HL-60/S4 (cell line): ENCODE measurements at regions not wholly inside any gene's neighbourhood (a gene's known extent, or its start where the extent isn't known, plus 50 kb on each side); places are given as distances from the start of the nearest gene placed in this dataset.

Experiments used
- in situ Hi-C: fragments of 300-500 bp; cut with MboI; formaldehyde crosslinking; loops from 2 replicates; pipeline ENCODE4 v1.14.3; 2022; ENCODE audit warnings: low sequenced_read_pairs

- in situ Hi-C loops: loop anchor here (25.0 kb wide), 1 partner anchor 850 kb away; no protein-coding TSS in a partner anchor
These were observed 350.7 kb downstream of the UQCRFS1 start for GRCh38 chr19:28862238-28862637.

GRCh38 chr19:28859811-28860210, 353.1 kb downstream of the UQCRFS1 start:
- in situ Hi-C loops: loop anchor here (25.0 kb wide), 1 partner anchor 848 kb away; no protein-coding TSS in a partner anchor

- in situ Hi-C loops: loop anchor here (25.0 kb wide), 1 partner anchor 847 kb away; no protein-coding TSS in a partner anchor
These were observed 354.0 kb downstream of the UQCRFS1 start for GRCh38 chr19:28858933-28859332.

GRCh38 chr19:28857967-28858366, 355.0 kb downstream of the UQCRFS1 start:
- in situ Hi-C loops: loop anchor here (25.0 kb wide), 1 partner anchor 846 kb away; no protein-coding TSS in a partner anchor

- in situ Hi-C loops: loop anchor here (25.0 kb wide), 1 partner anchor 843 kb away; no protein-coding TSS in a partner anchor
These were observed 357.7 kb downstream of the UQCRFS1 start for GRCh38 chr19:28855216-28855615.

GRCh38 chr19:28847468-28847867, 365.5 kb downstream of the UQCRFS1 start:
- in situ Hi-C loops: no loop called here

GRCh38 chr19:28846094-28846812, 366.7 kb downstream of the UQCRFS1 start:
- in situ Hi-C loops: no loop called here

- in situ Hi-C loops: no loop called here
These were observed 369.0 kb downstream of the UQCRFS1 start for GRCh38 chr19:28843761-28844492.

- in situ Hi-C loops: no loop called here
These were observed 371.4 kb downstream of the UQCRFS1 start for GRCh38 chr19:28841531-28841930.

GRCh38 chr19:28840891-28841290, 372.1 kb downstream of the UQCRFS1 start:
- in situ Hi-C loops: no loop called here

GRCh38 chr19:28839455-28839854, 373.5 kb downstream of the UQCRFS1 start:
- in situ Hi-C loops: no loop called here

GRCh38 chr19:28838909-28839308, 374.0 kb downstream of the UQCRFS1 start:
- in situ Hi-C loops: no loop called here

GRCh38 chr19:28836421-28836820, 376.5 kb downstream of the UQCRFS1 start:
- in situ Hi-C loops: no loop called here

- in situ Hi-C loops: no loop called here
These were observed 378.0 kb downstream of the UQCRFS1 start for GRCh38 chr19:28834996-28835395.

- in situ Hi-C loops: no loop called here
These were observed 381.5 kb downstream of the UQCRFS1 start for GRCh38 chr19:28831462-28831861.

- in situ Hi-C loops: no loop called here
These were observed 383.2 kb downstream of the UQCRFS1 start for GRCh38 chr19:28829762-28830161.

GRCh38 chr19:28829359-28829758, 383.6 kb downstream of the UQCRFS1 start:
- in situ Hi-C loops: no loop called here

- in situ Hi-C loops: no loop called here
These were observed 384.6 kb downstream of the UQCRFS1 start for GRCh38 chr19:28828276-28828870.

- in situ Hi-C loops: no loop called here
These were observed 385.6 kb downstream of the UQCRFS1 start for GRCh38 chr19:28827382-28827781.

- in situ Hi-C loops: no loop called here
These were observed 389.5 kb downstream of the UQCRFS1 start for GRCh38 chr19:28823338-28823961.

- in situ Hi-C loops: no loop called here
These were observed 392.7 kb downstream of the UQCRFS1 start for GRCh38 chr19:28820289-28820688.
